IMR-90 (cell line): ENCODE measurements at regions not wholly inside any gene's neighbourhood (a gene's known extent, or its start where the extent isn't known, plus 50 kb on each side); places are given as distances from the start of the nearest gene placed in this dataset.

Experiments
- BHLHE40 ChIP-seq: fragments of 150-350 bp; IDR thresholded peaks from 2 replicates; pipeline ENCODE4 v1.6.1; 2016; ENCODE audit warnings: mild to moderate bottlenecking, low read depth, low read length
- CHD1 ChIP-seq: IDR thresholded peaks from 2 replicates; pipeline ENCODE4 v1.6.1; 2012; ENCODE audit warnings: low read depth, low read length, improper control_type of control experiment
- MAFK ChIP-seq: IDR thresholded peaks from 2 replicates; pipeline ENCODE4 v1.6.1; 2012; ENCODE audit warnings: low read depth, low read length, improper control_type of control experiment
- MAZ ChIP-seq: IDR thresholded peaks from 2 replicates; pipeline ENCODE4 v1.6.1; 2012; ENCODE audit warnings: low read depth, mild to moderate bottlenecking, low read length, improper control_type of control experiment, moderate library complexity, borderline replicate concordance
- POLR2A ChIP-seq: IDR thresholded peaks from 2 replicates; pipeline ENCODE4 v1.6.1; 2012; ENCODE audit warnings: mild to moderate bottlenecking, low read depth, low read length
- RAD21 ChIP-seq: IDR thresholded peaks from 2 replicates; pipeline ENCODE4 v1.6.1; 2012; ENCODE audit warnings: low read length, improper control_type of control experiment
- RCOR1 ChIP-seq: IDR thresholded peaks from 2 replicates; pipeline ENCODE4 v1.6.1; 2012; ENCODE audit warnings: mild to moderate bottlenecking, low read length, improper control_type of control experiment; ENCODE audit not compliant: insufficient replicate concordance
- RFX5 ChIP-seq: IDR thresholded peaks from 2 replicates; pipeline ENCODE4 v1.8.0; 2012; ENCODE audit warnings: low read depth, mild to moderate bottlenecking, low read length, moderate library complexity
- TF ChIP-seq, protein P1 (sequence below): conservative IDR thresholded peaks from 2 replicates; pipeline ENCODE4 v1.5.1; 2012; ENCODE audit warnings: mild to moderate bottlenecking, low read depth, low read length, improper control_type of control experiment
- TF ChIP-seq, protein P2 (sequence below): fragments of 150-350 bp; IDR thresholded peaks from 2 replicates; pipeline ENCODE4 v1.6.1; 2016; ENCODE audit warnings: low read depth, mild to moderate bottlenecking, low read length, moderate library complexity, borderline replicate concordance
- TF ChIP-seq, protein P3 (sequence below): fragments of 150-350 bp; IDR thresholded peaks from 2 replicates; pipeline ENCODE4 v1.6.1; 2017; ENCODE audit warnings: mild to moderate bottlenecking, antibody characterized with exemption, low read length, low read depth

DNA sequence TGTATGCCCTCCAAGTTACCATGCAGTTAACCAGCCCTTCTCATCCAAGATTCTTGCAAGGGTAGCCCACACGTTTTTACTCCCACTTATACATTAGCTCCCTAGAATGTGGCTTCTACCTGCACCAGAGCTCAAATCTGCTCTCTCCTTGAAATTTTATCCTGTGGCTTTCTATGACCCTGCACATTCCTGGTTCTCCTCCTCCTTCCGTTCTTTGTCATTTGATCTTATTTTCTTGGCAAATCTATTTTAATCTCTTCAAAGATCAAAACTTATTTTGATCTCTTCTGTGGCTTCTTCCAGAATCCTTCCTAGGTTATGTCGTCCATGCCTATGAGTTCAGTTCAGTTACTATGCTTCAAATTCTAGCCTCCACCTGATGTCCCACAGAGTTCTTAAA, 115.6 kb upstream of the GUCA2B start:
- TF ChIP-seq, protein P1, sequence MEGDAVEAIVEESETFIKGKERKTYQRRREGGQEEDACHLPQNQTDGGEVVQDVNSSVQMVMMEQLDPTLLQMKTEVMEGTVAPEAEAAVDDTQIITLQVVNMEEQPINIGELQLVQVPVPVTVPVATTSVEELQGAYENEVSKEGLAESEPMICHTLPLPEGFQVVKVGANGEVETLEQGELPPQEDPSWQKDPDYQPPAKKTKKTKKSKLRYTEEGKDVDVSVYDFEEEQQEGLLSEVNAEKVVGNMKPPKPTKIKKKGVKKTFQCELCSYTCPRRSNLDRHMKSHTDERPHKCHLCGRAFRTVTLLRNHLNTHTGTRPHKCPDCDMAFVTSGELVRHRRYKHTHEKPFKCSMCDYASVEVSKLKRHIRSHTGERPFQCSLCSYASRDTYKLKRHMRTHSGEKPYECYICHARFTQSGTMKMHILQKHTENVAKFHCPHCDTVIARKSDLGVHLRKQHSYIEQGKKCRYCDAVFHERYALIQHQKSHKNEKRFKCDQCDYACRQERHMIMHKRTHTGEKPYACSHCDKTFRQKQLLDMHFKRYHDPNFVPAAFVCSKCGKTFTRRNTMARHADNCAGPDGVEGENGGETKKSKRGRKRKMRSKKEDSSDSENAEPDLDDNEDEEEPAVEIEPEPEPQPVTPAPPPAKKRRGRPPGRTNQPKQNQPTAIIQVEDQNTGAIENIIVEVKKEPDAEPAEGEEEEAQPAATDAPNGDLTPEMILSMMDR, result no peak
- TF ChIP-seq MAZ (no peak), POLR2A (no peak), RAD21 (no peak), RFX5 (no peak), MAFK (no peak), RCOR1 (no peak), CHD1 (no peak), BHLHE40 (no peak)
- TF ChIP-seq, protein P2, sequence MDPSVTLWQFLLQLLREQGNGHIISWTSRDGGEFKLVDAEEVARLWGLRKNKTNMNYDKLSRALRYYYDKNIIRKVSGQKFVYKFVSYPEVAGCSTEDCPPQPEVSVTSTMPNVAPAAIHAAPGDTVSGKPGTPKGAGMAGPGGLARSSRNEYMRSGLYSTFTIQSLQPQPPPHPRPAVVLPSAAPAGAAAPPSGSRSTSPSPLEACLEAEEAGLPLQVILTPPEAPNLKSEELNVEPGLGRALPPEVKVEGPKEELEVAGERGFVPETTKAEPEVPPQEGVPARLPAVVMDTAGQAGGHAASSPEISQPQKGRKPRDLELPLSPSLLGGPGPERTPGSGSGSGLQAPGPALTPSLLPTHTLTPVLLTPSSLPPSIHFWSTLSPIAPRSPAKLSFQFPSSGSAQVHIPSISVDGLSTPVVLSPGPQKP, result no peak
- TF ChIP-seq, protein P3, sequence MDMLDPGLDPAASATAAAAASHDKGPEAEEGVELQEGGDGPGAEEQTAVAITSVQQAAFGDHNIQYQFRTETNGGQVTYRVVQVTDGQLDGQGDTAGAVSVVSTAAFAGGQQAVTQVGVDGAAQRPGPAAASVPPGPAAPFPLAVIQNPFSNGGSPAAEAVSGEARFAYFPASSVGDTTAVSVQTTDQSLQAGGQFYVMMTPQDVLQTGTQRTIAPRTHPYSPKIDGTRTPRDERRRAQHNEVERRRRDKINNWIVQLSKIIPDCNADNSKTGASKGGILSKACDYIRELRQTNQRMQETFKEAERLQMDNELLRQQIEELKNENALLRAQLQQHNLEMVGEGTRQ, result no peak
